NCI-H2107 treated with DMSO at 0.1 percent for 48 hours (cell line): ENCODE measurements at regions not wholly inside any gene's neighbourhood (a gene's known extent, or its start where the extent isn't known, plus 50 kb on each side); places are given as distances from the start of the nearest gene placed in this dataset.

Experiments
- DNase-seq: peaks from one replicate; lab custom pipeline; 2025; ENCODE audit not compliant: unreplicated experiment; lab: John Stamatoyannopoulos, UW

DNA sequence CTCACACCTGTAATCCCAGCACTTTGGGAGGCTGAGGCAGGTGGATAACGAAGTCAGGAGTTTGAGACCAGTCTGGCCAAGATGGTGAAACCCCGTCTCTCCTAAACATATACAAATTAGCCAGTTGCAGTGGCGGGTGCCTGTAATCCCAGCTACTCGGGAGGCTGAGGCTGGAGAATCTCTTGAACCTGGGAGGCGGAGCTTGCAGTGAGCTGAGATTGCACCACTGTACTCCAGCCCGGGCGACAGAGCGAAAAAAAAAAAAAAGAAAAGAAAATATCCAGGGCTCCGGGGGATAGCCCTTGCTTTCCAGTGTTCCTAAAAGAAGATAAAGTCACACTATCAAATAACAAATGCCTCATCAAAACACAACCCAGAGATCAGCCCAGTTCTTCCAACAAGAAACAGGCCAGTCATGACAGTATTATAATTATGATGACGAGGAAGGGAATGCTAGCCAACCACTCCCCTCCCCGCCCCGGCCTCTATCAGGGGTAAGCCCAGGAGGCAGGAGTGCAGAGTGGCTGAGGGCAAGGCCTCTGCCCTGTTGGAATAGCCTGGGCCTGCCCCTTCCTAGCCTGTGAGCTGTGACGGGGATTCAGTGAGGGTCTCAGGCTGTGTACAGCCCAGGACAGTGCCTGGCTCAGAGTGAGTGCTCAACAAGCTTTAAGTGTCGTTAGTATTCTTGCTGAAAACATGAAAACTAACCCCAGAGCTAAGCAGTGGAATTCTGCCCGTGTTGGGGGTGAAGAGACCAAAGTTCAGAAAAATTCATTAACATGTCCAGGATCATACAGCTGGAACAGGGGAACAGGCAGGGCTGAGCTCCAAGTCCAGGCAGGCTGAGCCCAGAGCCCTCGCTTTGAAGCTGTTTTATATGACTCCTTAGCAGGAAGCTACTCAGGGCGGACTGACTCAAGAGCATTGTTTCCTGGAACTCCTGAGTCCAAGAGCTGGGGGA, 54.3 kb downstream of the FAM241B start:
- DNase-seq, result no peak

GRCh38 chr10:69684981-69685353, 54.9 kb downstream of the FAM241B start:
- no peak for DNase-seq

DNA sequence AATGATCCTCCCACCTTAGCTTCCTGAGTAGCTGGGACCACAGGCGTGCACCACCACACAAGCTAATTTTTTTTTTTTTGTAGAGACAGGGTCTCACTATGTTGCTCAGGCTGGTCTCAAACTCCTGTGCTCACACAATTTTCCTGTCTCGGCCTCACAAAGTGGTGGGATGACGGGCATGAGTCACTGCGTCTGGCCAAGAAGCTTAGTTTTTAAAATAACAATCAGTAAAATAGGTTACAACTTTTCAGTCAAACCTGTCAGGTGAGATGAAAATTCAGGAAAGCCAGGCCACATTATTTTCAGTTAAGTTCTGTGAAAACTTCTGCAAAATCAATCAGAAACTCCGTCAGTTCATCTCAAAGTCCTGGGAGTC, 55.4 kb downstream of the FAM241B start:
- no peak for DNase-seq

- DNase-seq, result no peak
These were observed 55.9 kb downstream of the FAM241B start for GRCh38 chr10:69685802-69686585.

DNA sequence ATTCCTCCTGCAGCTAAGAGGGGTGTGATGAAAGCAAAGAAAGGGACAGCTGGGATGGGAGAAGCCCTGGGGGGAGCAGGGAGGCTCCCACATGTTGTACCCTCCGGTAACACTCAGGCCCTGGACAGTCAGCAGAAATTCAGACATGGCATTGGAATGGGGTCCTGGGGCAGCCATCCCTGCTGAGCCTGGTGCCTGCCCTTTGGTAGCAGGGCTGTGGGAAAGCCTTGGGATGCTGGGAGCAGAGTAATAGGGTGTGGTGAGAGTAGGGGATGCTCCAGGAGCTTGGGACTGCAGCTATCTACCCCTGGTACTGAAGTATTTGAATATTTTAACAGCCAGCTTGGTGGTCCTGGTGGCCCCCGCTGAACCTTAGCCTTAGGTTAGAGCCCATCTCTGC, 56.8 kb downstream of the FAM241B start:
- no peak for DNase-seq

GRCh38 chr10:69687426-69687825, 57.4 kb downstream of the FAM241B start:
- DNase-seq, result no peak

- no peak for DNase-seq
These were observed 62.2 kb downstream of the FAM241B start for GRCh38 chr10:69692267-69692666.

- no peak for DNase-seq
These were observed 62.8 kb downstream of the FAM241B start for GRCh38 chr10:69692891-69693290.

DNA sequence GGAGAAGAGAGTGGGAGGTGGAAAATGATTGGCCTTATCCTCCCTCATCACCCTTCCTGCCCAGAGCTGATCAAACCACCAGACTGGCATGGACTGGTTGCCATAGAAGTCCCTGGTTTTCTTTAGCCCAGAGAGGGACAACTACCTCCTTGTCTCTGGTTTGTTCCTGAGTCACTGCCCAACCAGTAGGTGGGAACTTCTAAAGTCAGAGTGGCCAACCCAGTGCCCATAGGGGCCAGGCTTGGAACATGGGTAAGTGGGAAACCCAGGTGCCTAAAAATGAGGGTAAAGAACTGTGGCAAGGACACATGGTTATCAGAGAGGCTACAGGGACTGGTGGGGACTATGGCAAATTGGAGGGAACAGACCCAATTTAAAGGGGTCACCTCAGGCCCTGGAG, 63.8 kb downstream of the FAM241B start:
- no peak for DNase-seq

DNA sequence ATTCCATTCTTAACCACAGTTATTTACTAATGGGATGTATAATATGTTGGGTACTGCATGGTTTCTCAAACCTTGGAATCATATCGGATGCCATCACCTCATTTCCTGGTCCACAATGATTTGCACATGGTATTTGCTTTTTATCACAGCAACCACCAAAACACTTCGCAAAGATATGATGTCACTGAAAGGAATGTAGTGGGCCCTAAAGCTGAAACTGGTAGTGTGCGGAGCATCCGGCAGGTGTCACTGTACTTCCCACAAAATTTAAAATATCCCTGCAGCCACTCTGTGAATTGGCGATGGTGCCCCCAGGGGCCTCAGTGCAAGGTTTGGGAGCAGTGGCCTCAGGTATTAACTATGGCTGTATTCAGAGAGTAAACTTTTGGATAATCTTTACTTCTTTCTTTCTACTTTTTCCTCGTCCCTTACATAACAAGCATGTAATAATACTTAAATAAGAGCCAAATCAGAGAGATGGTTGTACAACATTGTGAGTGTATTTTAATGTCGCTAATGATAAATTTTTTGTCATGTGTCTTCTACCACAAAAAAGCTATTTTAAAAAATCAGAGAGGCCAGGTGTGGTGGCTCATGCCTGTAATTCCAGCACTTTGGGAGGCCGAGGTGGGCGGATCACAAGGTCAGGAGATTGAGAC, 66.2 kb downstream of the FAM241B start:
- peak; percentile 36 for DNase-seq

DNA sequence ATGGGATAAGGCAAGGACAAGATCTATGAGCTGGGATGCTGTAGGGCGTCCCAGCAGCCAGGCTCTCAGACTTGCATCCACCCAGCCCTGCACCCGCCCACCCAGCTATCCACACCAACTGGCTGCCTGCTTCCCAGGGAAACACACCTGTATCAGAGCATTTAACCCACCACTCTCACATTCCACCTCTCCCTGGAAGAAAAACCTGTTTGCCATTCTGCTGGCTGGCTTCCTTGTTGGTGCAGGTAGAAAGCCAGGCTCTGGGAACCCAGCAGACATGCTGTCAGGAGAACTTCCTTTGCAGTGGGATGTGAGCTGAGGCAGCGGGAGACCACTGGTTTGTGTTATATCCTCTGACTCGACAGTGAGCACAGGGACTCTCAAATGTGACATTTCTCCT, 67.0 kb downstream of the FAM241B start:
- no peak for DNase-seq

DNA sequence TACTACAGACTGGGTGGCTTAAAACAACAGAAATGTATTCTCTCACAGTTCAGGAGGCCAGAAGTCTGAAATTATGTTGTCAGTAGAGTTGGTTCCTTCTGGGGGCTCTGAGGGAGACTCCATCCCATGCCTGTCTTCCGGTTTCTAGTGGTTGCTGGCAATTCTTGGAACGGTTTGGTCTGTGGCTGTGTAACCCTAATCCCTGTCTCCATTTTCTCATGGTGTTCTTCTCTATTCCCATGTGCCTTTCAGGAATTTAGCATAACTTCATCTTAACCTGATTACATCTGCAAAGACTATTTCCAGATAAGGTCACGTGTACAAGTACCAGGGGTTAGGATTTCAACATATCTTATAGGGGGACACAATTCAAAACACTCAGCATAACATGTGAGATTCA, 73.2 kb downstream of the FAM241B start:
- no peak for DNase-seq

- no peak for DNase-seq
These were observed 74.0 kb downstream of the FAM241B start for GRCh38 chr10:69703766-69704630.

GRCh38 chr10:69709366-69709941, 79.4 kb downstream of the FAM241B start:
- no peak for DNase-seq

- no peak for DNase-seq
These were observed 80.2 kb downstream of the FAM241B start for GRCh38 chr10:69710008-69710888.

DNA sequence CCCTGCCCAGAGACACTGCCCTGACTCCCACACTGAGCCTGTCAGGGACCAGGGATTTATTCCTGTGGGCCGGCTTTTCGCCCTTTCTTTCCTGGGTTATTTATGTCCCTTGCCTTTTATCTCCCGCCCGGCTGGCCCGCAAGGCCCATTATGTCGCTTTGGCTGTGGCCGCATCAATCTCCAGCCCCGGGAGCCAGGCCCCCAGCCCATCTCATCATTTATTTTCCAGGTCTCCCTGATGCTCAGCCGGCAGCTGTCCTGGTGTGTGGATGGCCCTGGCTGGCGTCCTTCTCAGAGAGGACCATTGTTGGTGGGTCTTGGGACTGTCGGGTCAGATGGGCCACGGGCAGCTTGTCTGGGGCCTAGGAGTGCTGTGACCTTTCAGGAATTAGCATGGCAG, 82.3 kb downstream of the FAM241B start:
- DNase-seq, result no peak

GRCh38 chr10:69714572-69714971, 84.5 kb downstream of the FAM241B start:
- no peak for DNase-seq

DNA sequence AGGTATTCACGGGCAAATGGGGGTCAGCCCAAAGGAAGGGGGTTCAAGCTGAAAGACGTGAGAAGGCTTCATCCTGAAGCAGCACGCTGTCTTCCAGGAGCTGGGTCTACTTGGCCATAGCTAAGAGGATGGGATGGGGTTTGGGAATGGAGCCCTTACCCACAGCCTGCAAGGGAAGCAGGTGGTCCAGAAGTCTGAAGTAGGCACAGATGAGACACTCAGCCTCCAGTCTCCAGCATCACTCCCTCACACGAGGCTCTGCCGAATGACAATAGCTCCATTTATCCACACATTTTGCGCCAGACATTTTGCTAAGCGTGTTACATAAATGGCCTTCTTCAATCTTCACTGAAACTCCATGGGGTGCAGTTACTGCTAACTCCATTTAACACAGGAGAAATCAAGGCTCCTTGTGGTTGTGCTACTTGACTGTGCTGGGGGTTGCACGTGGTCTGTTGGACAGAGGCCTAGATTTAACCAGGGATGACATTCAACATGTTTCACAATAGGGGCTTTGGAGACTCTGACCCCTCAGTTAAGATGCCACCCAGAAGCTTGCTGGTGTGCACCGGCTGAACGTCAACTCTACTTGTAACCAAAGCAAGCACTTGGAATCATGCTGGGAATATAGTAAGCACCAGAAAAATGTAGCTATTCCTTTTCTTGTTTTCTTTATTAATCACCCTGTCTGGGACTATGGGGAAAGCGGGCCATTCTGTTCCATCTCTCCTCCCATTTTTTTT, 85.3 kb downstream of the FAM241B start:
- DNase-seq, result no peak
